H1 (cell line): ENCODE measurements at regions not wholly inside any gene's neighbourhood (a gene's known extent, or its start where the extent isn't known, plus 50 kb on each side); places are given as distances from the start of the nearest gene placed in this dataset.

ENCODE experiments used
- CTCF ChIA-PET: fragments of 300-600 bp; sonication (Branson Sonifier 250); formaldehyde crosslinking; loops from one replicate; lab custom pipeline; 2021; ENCODE audit not compliant: partially characterized antibody; lab: Charles Lee
- POLR2A ChIA-PET: fragments of 300-600 bp; sonication (Branson Sonifier 250); formaldehyde crosslinking; loops from one replicate; lab custom pipeline; 2021; ENCODE audit warnings: inconsistent platforms; ENCODE audit not compliant: partially characterized antibody; lab: Charles Lee
- DNase-seq, 2 experiments: peaks; one replicate each; pipeline versions ENCODE4 v3.0.0 to v3.0.0-alpha.2; 2010 to 2022; ENCODE audit warnings: low spot score in 2 of 2, low read depth in 1 of 2, mixed read lengths in 1 of 2
- FAIRE-seq: peaks from 2 replicates; lab custom pipeline; 2011; peaks lifted over from hg19 to GRCh38; lab: Jason Lieb, UNC
- H2AFZ ChIP-seq: 2 replicates; pipeline ENCODE4 v1.8.1; 2012; ENCODE audit warnings: low read length, inconsistent platforms
- H2AK5ac ChIP-seq: 2 replicates; pipeline ENCODE4 v1.6.1; 2013; ENCODE audit warnings: low read depth, low read length
- H2BK120ac ChIP-seq: replicated peaks from 2 replicates; pipeline ENCODE3; 2013; ENCODE audit warnings: low read depth, low read length, inconsistent platforms
- H2BK12ac ChIP-seq: 2 replicates; pipeline ENCODE4 v1.6.1; 2013; ENCODE audit warnings: low read depth, low read length
- H2BK15ac ChIP-seq: 2 replicates; pipeline ENCODE4 v1.6.1; 2013; ENCODE audit warnings: low read length
- H2BK20ac ChIP-seq: 2 replicates; pipeline ENCODE4 v1.6.1; 2013; ENCODE audit warnings: low read length
- H2BK5ac ChIP-seq: 2 replicates; pipeline ENCODE4 v1.6.1; 2013; ENCODE audit warnings: low read depth, low read length
- H3K14ac ChIP-seq: 2 replicates; pipeline ENCODE4 v1.6.1; 2013; ENCODE audit warnings: inconsistent platforms; ENCODE audit not compliant: insufficient read length
- H3K18ac ChIP-seq: 2 replicates; pipeline ENCODE4 v1.6.1; 2013; ENCODE audit warnings: low read length; ENCODE audit errors: extremely low read depth
- H3K23ac ChIP-seq: 2 replicates; pipeline ENCODE4 v1.6.1; 2013; ENCODE audit warnings: inconsistent platforms; ENCODE audit not compliant: insufficient read length
- H3K23me2 ChIP-seq: 2 replicates; pipeline ENCODE4 v1.6.1; 2013; ENCODE audit warnings: low read depth, low read length
- H3K27ac ChIP-seq: 2 replicates; pipeline ENCODE4 v1.6.1; 2011; ENCODE audit warnings: low read depth, low read length, inconsistent platforms
- H3K27me3 ChIP-seq, 4 experiments: replicated peaks in 1 of 4; 1 replicate in 1 of 4; 2 replicates in 3 of 4; pipeline versions ENCODE4 v1.6.1 to v1.8.1; 2011 to 2013; ENCODE audit warnings: low read length in 3 of 4, mild to moderate bottlenecking in 3 of 4, inconsistent platforms in 2 of 4, mixed read lengths in 2 of 4, moderate library complexity in 1 of 4; ENCODE audit not compliant: control insufficient read depth in 3 of 4, insufficient read depth in 3 of 4; ENCODE audit errors: extremely low read depth in 1 of 4
- H3K36me3 ChIP-seq, 4 experiments: 2 replicates each; pipeline versions ENCODE4 v1.6.1 to v1.8.1; 2011 to 2013; ENCODE audit warnings: mild to moderate bottlenecking in 4 of 4, low read length in 3 of 4, moderate library complexity in 2 of 4, control low read depth in 1 of 4, inconsistent platforms in 1 of 4; ENCODE audit not compliant: insufficient read depth in 4 of 4, control insufficient read depth in 2 of 4
- H3K4ac ChIP-seq: replicated peaks from 2 replicates; pipeline ENCODE3; 2013; ENCODE audit warnings: low read length, low read depth, mixed read lengths, inconsistent platforms; ENCODE audit not compliant: insufficient read length
- H3K4me1 ChIP-seq, 4 experiments: replicated peaks in 1 of 4; 1 replicate in 1 of 4; 2 replicates in 3 of 4; pipeline versions ENCODE4 v1.6.1 to v1.8.1; 2011 to 2013; ENCODE audit warnings: low read length in 3 of 4, inconsistent platforms in 2 of 4, mixed read lengths in 1 of 4; ENCODE audit not compliant: insufficient read depth in 4 of 4, control insufficient read depth in 3 of 4
- H3K4me2 ChIP-seq, 2 experiments: 2 replicates each; pipeline versions ENCODE4 v1.6.1 to v1.8.1; 2011 to 2013; ENCODE audit warnings: low read depth in 2 of 2, low read length in 2 of 2, control low read depth in 1 of 2, inconsistent platforms in 1 of 2, mild to moderate bottlenecking in 1 of 2; ENCODE audit not compliant: insufficient read depth in 1 of 2
- H3K4me3 ChIP-seq, 4 experiments: fragments of 200-600, 300-600 bp in 1 of 4; sonication (generic), shearing (Covaris generic), sonication (Bioruptor Twin) in 1 of 4; 2 replicates each; pipeline versions ENCODE4 v1.5.1 to v1.8.1; 2011 to 2016; ENCODE audit warnings: low read length in 4 of 4, low read depth in 3 of 4, control low read depth in 2 of 4, inconsistent platforms in 2 of 4, mild to moderate bottlenecking in 2 of 4, mixed read lengths in 1 of 4, moderate library complexity in 1 of 4; ENCODE audit not compliant: insufficient read depth in 2 of 4; ENCODE audit errors: extremely low read depth in 1 of 4
- H3K56ac ChIP-seq: replicated peaks from 2 replicates; pipeline ENCODE3; 2013; ENCODE audit warnings: low read depth, mild to moderate bottlenecking, mixed read lengths, low read length, inconsistent platforms; ENCODE audit not compliant: insufficient read length
- H3K79me1 ChIP-seq: 2 replicates; pipeline ENCODE4 v1.6.1; 2013; ENCODE audit warnings: low read depth, low read length, control low read depth
- H3K79me2 ChIP-seq, 2 experiments: 2 replicates each; pipeline versions ENCODE4 v1.6.1 to v1.8.1; 2012 to 2013; ENCODE audit warnings: low read length in 2 of 2, mild to moderate bottlenecking in 2 of 2, inconsistent platforms in 1 of 2; ENCODE audit not compliant: insufficient read depth in 2 of 2, control insufficient read depth in 1 of 2
- H3K9ac ChIP-seq, 4 experiments: replicated peaks in 1 of 4; 1 replicate in 1 of 4; 2 replicates in 3 of 4; pipeline versions ENCODE4 v1.6.1 to v1.8.1; 2011 to 2013; ENCODE audit warnings: low read depth in 3 of 4, low read length in 3 of 4, control low read depth in 2 of 4, mild to moderate bottlenecking in 2 of 4, moderate library complexity in 2 of 4, inconsistent platforms in 1 of 4; ENCODE audit errors: extremely low read depth in 1 of 4
- H3K9me3 ChIP-seq, 2 experiments: 2 replicates each; pipeline versions ENCODE4 v1.6.1 to v1.8.1; 2012 to 2013; ENCODE audit warnings: mild to moderate bottlenecking in 2 of 2, moderate library complexity in 2 of 2, control low read depth in 1 of 2, inconsistent platforms in 1 of 2, low read depth in 1 of 2, low read length in 1 of 2, mixed read lengths in 1 of 2; ENCODE audit not compliant: insufficient read depth in 2 of 2
- H4K20me1 ChIP-seq, 2 experiments: replicated peaks in 1 of 2; 2 replicates each; pipeline versions ENCODE3 to v1.8.1; 2011 to 2013; ENCODE audit warnings: inconsistent platforms in 2 of 2, low read length in 2 of 2, mild to moderate bottlenecking in 1 of 2; ENCODE audit not compliant: insufficient read depth in 2 of 2, control insufficient read depth in 1 of 2
- H4K5ac ChIP-seq: 2 replicates; pipeline ENCODE4 v1.6.1; 2013; ENCODE audit warnings: low read length, low read depth, mixed read lengths, inconsistent platforms; ENCODE audit not compliant: insufficient read length
- H4K8ac ChIP-seq: 2 replicates; pipeline ENCODE4 v1.8.0; 2013; ENCODE audit warnings: mild to moderate bottlenecking, moderate library complexity, low read length, inconsistent platforms; ENCODE audit not compliant: insufficient read depth; ENCODE audit errors: extremely low read depth
- H4K91ac ChIP-seq: replicated peaks from 2 replicates; pipeline ENCODE3; 2013; ENCODE audit warnings: low read length, mixed read lengths, inconsistent platforms; ENCODE audit not compliant: insufficient read length
- ATF2 ChIP-seq: IDR thresholded peaks from 2 replicates; pipeline ENCODE4 v1.6.1; 2012; ENCODE audit warnings: low read length, inconsistent platforms
- CHD2 ChIP-seq: IDR thresholded peaks from 2 replicates; pipeline ENCODE4 v1.6.1; 2012; ENCODE audit warnings: low read length, improper control_type of control experiment
- EZH2 ChIP-seq: fragments of 200-600 bp; sonication (generic); IDR thresholded peaks from 2 replicates; pipeline ENCODE4 v1.7.1; 2012; ENCODE audit warnings: low read depth, mild to moderate bottlenecking, moderate library complexity, low read length, inconsistent platforms; ENCODE audit not compliant: severe bottlenecking
- GTF2F1 ChIP-seq: IDR thresholded peaks from 2 replicates; pipeline ENCODE4 v1.6.1; 2012; ENCODE audit warnings: low read depth, low read length, improper control_type of control experiment, borderline replicate concordance
- HDAC2 ChIP-seq, 2 experiments: fragments of 300-600 bp in 1 of 2; sonication (generic) in 1 of 2; IDR thresholded peaks; 2 replicates each; pipeline ENCODE4 v1.6.1; 2011 to 2012; ENCODE audit warnings: low read depth in 2 of 2, low read length in 2 of 2, mild to moderate bottlenecking in 2 of 2, moderate library complexity in 2 of 2, borderline replicate concordance in 1 of 2, inconsistent platforms in 1 of 2
- KDM1A ChIP-seq: fragments of 200-600, 300-600 bp; sonication (generic); IDR thresholded peaks from 2 replicates; pipeline ENCODE4 v1.7.1; 2016; ENCODE audit warnings: mild to moderate bottlenecking, low read length, borderline replicate concordance
- NANOG ChIP-seq: IDR thresholded peaks from 2 replicates; pipeline ENCODE4 v1.6.1; 2011; ENCODE audit warnings: low read length, low read depth, mild to moderate bottlenecking, inconsistent platforms; ENCODE audit not compliant: insufficient read depth, poor library complexity, severe bottlenecking
- SP4 ChIP-seq: IDR thresholded peaks from 2 replicates; pipeline ENCODE4 v1.6.1; 2012; ENCODE audit warnings: low read length, inconsistent platforms
- SRF ChIP-seq: IDR thresholded peaks from 2 replicates; pipeline ENCODE4 v1.6.1; 2011; ENCODE audit warnings: mild to moderate bottlenecking, low read depth, low read length, moderate library complexity
- SUZ12 ChIP-seq: fragments of 200-600 bp; sonication (generic); IDR thresholded peaks from 2 replicates; pipeline ENCODE4 v1.6.1; 2012; ENCODE audit warnings: mild to moderate bottlenecking, inconsistent platforms, low read length, moderate library complexity, mixed read lengths
- WGBS, 2 experiments: shearing (Covaris generic) in 1 of 2; methylation state at CpG; one replicate each; pipeline versions ENCODE4 v1.1.6 to v1.1.7; 2013 to 2015; ENCODE audit warnings: low lambda C conversion rate in 2 of 2, mixed read lengths in 2 of 2, inconsistent platforms in 1 of 2, low coverage in 1 of 2, missing lambda C conversion rate in 1 of 2; ENCODE audit not compliant: insufficient replicate concordance in 2 of 2, insufficient coverage in 1 of 2, insufficient read length in 1 of 2; ENCODE audit errors: extremely low coverage in 1 of 2, missing lambda C conversion rate in 1 of 2; 5-methylcytosine and 5-hydroxymethylcytosine counted together

DNA sequence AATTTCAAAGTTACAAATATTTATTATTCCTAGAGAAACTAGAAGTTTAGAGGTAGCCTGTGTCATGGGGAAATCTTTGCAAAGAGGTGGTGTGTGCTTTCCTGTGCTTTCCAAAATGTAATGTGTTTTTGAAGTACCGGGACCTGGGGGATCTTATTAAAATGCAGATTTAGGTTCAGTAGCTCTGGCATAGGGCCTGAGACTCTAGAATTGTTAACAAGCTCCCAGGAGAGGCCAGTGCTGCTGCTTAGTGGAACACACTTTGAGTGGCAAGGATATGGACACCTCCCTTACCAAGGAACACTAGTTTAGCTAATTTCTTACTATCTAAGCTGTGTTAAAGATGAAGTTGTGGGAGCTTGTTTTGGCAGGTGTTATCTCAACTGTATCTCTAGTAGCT, 428.9 kb downstream of the VGLL3 start:
- no peak for DNase-seq
- H3K14ac ChIP-seq, result no peak overlapping the region
- H3K9me3 ChIP-seq, result no peaks in the 10 kb centered on the region
- H3K79me1 ChIP-seq, result no peaks in the 10 kb centered on the region
- H2AK5ac ChIP-seq, result no peak overlapping the region
- no peaks in the 10 kb centered on the region for H3K23me2 ChIP-seq
- no peak overlapping the region for H3K27ac ChIP-seq
- 12% methylated on average over 1 of the region's 1 CpG; no CpG with 5 or more reads in 1 of the 2 experiments for WGBS, 2 experiments
- H2BK12ac ChIP-seq, result no peak overlapping the region
- H3K4ac ChIP-seq, result no peak overlapping the region
- no peak overlapping the region for H4K91ac ChIP-seq
- no peak overlapping the region; the same call in 1 of the 2 replicates for H3K18ac ChIP-seq
- H2BK120ac ChIP-seq, result no peak overlapping the region
- no peak overlapping the region for H3K4me3 ChIP-seq
- H4K8ac ChIP-seq, result no peak overlapping the region
- H3K56ac ChIP-seq, result no peak overlapping the region
- ChIA-PET CTCF (interaction anchor here (0.5 to 2.2 kb wide), 16 partner anchors 16 to 1767 kb away, joined by 3 to 8 read pairs (median 4); no protein-coding TSS in a partner anchor), POLR2A (interaction anchor here (0.6 kb wide), 1 partner anchor 130 kb away, joined by 3 read pairs; no protein-coding TSS in a partner anchor)
- peaks cover 0 to 5% (median 4%) of the 10 kb centered on the region in 4 experiments; a peak in 4 of 7 replicates for H3K4me1 ChIP-seq
- no peak overlapping the region for H2BK15ac ChIP-seq
- H4K5ac ChIP-seq, result peak overlapping the region; percentile 78
- H2BK5ac ChIP-seq, result no peak overlapping the region
- no peak overlapping the region for H3K9ac ChIP-seq
- peak overlapping the region; percentile 2 to 10; a peak in 1 of 4 replicates for H3K4me2 ChIP-seq
- no peak overlapping the region for H2AFZ ChIP-seq
- H3K23ac ChIP-seq, result no peak overlapping the region
- TF ChIP-seq HDAC2 (IDR thresholded peaks at IDR 0.05; ENCODE audit: borderline replicate concordance in 1 of 2, low read depth in 2 of 2, low read length in 2 of 2), result no peak
- no peak for TF ChIP-seq SRF
- no peak for TF ChIP-seq KDM1A
- no peak for TF ChIP-seq GTF2F1
- TF ChIP-seq SUZ12, result no peak
- no peak for TF ChIP-seq EZH2
- TF ChIP-seq SP4, result no peak
- no peak for TF ChIP-seq NANOG
- TF ChIP-seq CHD2, result no peak
- TF ChIP-seq ATF2, result no peak
- H4K20me1 ChIP-seq, result no peaks in the 10 kb centered on the region
- H2BK20ac ChIP-seq, result 0 out of 2 replicates have a peak overlapping the region, but pooled peaks have one; percentile 6
- FAIRE-seq, result no peak
- no peaks in the 10 kb centered on the region for H3K36me3 ChIP-seq
- H3K27me3 ChIP-seq, result no peaks in the 10 kb centered on the region
- H3K79me2 ChIP-seq, result no peaks in the 10 kb centered on the region
